Peyer's patch (tissue), 4 donors: ENCODE measurements at regions not wholly inside any gene's neighbourhood (a gene's known extent, or its start where the extent isn't known, plus 50 kb on each side); places are given as distances from the start of the nearest gene placed in this dataset.

Experiments
- CTCF ChIP-seq, 6 experiments: fragments of 450-650 bp in 4 of 6; fragments of 200-600 bp in 2 of 6; sonication (generic) in 1 of 6; IDR thresholded peaks; one replicate each; pipeline ENCODE4 v1.5.1; 2017 to 2019; ENCODE audit warnings: antibody characterized with exemption in 6 of 6, mild to moderate bottlenecking in 3 of 6, moderate library complexity in 1 of 6
- POLR2A ChIP-seq, 2 donors: fragments of 450-650 bp; IDR thresholded peaks; one replicate each; pipeline ENCODE4 v1.5.1; 2017; ENCODE audit warnings: antibody characterized with exemption in 2 of 2, mild to moderate bottlenecking in 2 of 2, moderate library complexity in 2 of 2

DNA sequence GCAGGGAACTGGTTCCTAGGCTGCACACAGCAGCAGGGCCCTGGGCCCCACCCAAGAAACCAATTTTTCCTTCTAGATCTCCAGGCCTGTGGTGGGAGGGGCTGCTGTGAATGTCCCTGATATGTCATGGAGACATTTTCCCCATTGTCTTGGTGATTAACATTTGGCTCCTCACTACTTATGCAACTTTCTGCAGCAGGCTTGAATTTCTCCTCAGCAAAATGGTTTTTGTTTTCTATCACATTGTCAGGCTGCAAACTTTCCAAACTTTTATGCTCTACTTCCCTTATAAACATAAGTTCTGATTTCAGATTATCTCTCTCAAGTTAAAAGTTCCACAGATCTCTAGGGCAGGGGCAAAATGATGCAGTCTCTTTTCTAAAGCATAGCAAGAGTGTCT is 310.2 kb upstream of the PCDH20 start:
- TF ChIP-seq CTCF (IDR thresholded peaks at IDR 0.05) (no peak), POLR2A (IDR thresholded peaks at IDR 0.05) (no peak)
